Gastroesophageal sphincter (tissue), 4 donors: ENCODE measurements at regions not wholly inside any gene's neighbourhood (a gene's known extent, or its start where the extent isn't known, plus 50 kb on each side); places are given as distances from the start of the nearest gene placed in this dataset.

ENCODE experiments used
- ATAC-seq: fragments of 150-250 bp; one replicate; pipeline ENCODE4 v1.9.1; 2016; ENCODE audit warnings: mild to moderate bottlenecking, moderate library complexity
- H3K27ac ChIP-seq, 4 donors: fragments of 200-600 bp; sonication (generic) in 3 of 4; 1 replicate in 3 of 4; 2 replicates in 1 of 4; pipeline ENCODE4 v1.5.1; 2016 to 2019
- H3K27me3 ChIP-seq: fragments of 200-600 bp; sonication (generic); one replicate; pipeline ENCODE4 v1.5.1; 2019
- H3K36me3 ChIP-seq, 2 donors: fragments of 200-600 bp; sonication (generic); one replicate each; pipeline ENCODE4 v1.5.1; 2019; ENCODE audit warnings: control low read depth in 1 of 2
- H3K4me1 ChIP-seq, 3 donors: fragments of 200-600 bp; sonication (generic); 1 replicate in 2 of 3; 2 replicates in 1 of 3; pipeline ENCODE4 v1.5.1; 2016 to 2019; ENCODE audit warnings: control low read depth in 2 of 3
- H3K4me3 ChIP-seq, 2 donors: fragments of 200-600 bp; sonication (generic); one replicate each; pipeline ENCODE4 v1.5.1; 2019; ENCODE audit warnings: mild to moderate bottlenecking in 1 of 2, moderate library complexity in 1 of 2
- H3K9me3 ChIP-seq, 3 donors: fragments of 200-600 bp; sonication (generic); one replicate each; pipeline ENCODE4 v1.5.1; 2017 to 2019; ENCODE audit warnings: control low read depth in 2 of 3
- CTCF ChIP-seq, 4 experiments: fragments of 200-600 bp in 2 of 4; fragments of 450-650 bp in 2 of 4; sonication (generic) in 1 of 4; IDR thresholded peaks; one replicate each; pipeline ENCODE4 v1.5.1; 2017 to 2019; ENCODE audit warnings: antibody characterized with exemption in 4 of 4, mild to moderate bottlenecking in 2 of 4, moderate library complexity in 2 of 4
- EP300 ChIP-seq: sonication (generic); formaldehyde crosslinking; IDR thresholded peaks from one replicate; pipeline ENCODE4 v1.6.1; 2017; ENCODE audit warnings: antibody characterized with exemption, mild to moderate bottlenecking
- POLR2A ChIP-seq, 2 donors: fragments of 450-650 bp; IDR thresholded peaks; one replicate each; pipeline ENCODE4 v1.6.1; 2017; ENCODE audit warnings: antibody characterized with exemption in 2 of 2, mild to moderate bottlenecking in 2 of 2, moderate library complexity in 1 of 2
- POLR2AphosphoS5 ChIP-seq: sonication (generic); formaldehyde crosslinking; IDR thresholded peaks from one replicate; pipeline ENCODE4 v1.6.1; 2017; ENCODE audit warnings: antibody characterized with exemption
- WGBS, 2 donors: methylation state at CpG; one replicate each; pipeline ENCODE4 v1.1.5; 2018; ENCODE audit warnings: low coverage in 1 of 2; 5-methylcytosine and 5-hydroxymethylcytosine counted together

- no peak overlapping the region for H3K4me3 ChIP-seq
- H3K4me1 ChIP-seq = no peaks in the 10 kb centered on the region
- H3K27me3 ChIP-seq = no peaks in the 10 kb centered on the region
- no peak overlapping the region for H3K27ac ChIP-seq
- ATAC-seq = no peak
- H3K36me3 ChIP-seq = no peaks in the 10 kb centered on the region
- 95 to 96% methylated on average over 4 to 5 of the region's 5 CpGs for WGBS, 2 donors
- no peaks in the 10 kb centered on the region for H3K9me3 ChIP-seq
- TF ChIP-seq EP300 (no peak), POLR2AphosphoS5 (no peak), POLR2A (IDR thresholded peaks at IDR 0.05) (no peak), CTCF (IDR thresholded peaks at IDR 0.05) (no peak)
Observed at GRCh38 chr1:221633841-221634409, 108.0 kb downstream of the DUSP10 start.

GRCh38 chr1:221634606-221635005, 107.3 kb downstream of the DUSP10 start:
- Histone ChIP-seq H3K4me1 (no peaks in the 10 kb centered on the region), H3K4me3 (no peak overlapping the region), H3K27me3 (no peaks in the 10 kb centered on the region), H3K9me3 (no peaks in the 10 kb centered on the region), H3K27ac (no peak overlapping the region), H3K36me3 (no peaks in the 10 kb centered on the region)
- ATAC-seq = no peak
- WGBS, 2 donors = 71 to 74% methylated on average over 2 of the region's 2 CpGs
- TF ChIP-seq CTCF (IDR thresholded peaks at IDR 0.05) (no peak), POLR2A (IDR thresholded peaks at IDR 0.05) (no peak), POLR2AphosphoS5 (no peak), EP300 (no peak)

- Histone ChIP-seq H3K4me3 (no peak overlapping the region), H3K27me3 (no peaks in the 10 kb centered on the region), H3K36me3 (no peaks in the 10 kb centered on the region), H3K4me1 (no peaks in the 10 kb centered on the region), H3K27ac (no peak overlapping the region), H3K9me3 (no peaks in the 10 kb centered on the region)
- WGBS, 2 donors = 85 to 100% methylated on average over 1 to 2 of the region's 2 CpGs
- no peak for TF ChIP-seq POLR2AphosphoS5
- TF ChIP-seq CTCF (IDR thresholded peaks at IDR 0.05) = no peak
- no peak for TF ChIP-seq EP300
- TF ChIP-seq POLR2A (IDR thresholded peaks at IDR 0.05) = no peak
- ATAC-seq = no peak
Observed at GRCh38 chr1:221635305-221635704, 106.6 kb downstream of the DUSP10 start.

GRCh38 chr1:221636096-221636495, 105.8 kb downstream of the DUSP10 start:
- no peak for TF ChIP-seq EP300
- TF ChIP-seq POLR2AphosphoS5 = no peak
- no peak for TF ChIP-seq POLR2A (IDR thresholded peaks at IDR 0.05)
- no peak for TF ChIP-seq CTCF (IDR thresholded peaks at IDR 0.05)
- Histone ChIP-seq H3K27me3 (no peaks in the 10 kb centered on the region), H3K27ac (no peak overlapping the region), H3K4me3 (no peak overlapping the region), H3K9me3 (no peaks in the 10 kb centered on the region), H3K4me1 (no peaks in the 10 kb centered on the region), H3K36me3 (no peaks in the 10 kb centered on the region)
- 66 to 96% methylated on average over 3 of the region's 3 CpGs for WGBS, 2 donors
- ATAC-seq = no peak

- WGBS, 2 donors = 83 to 92% methylated on average over 2 of the region's 3 CpGs
- Histone ChIP-seq H3K27me3 (no peaks in the 10 kb centered on the region), H3K4me1 (no peaks in the 10 kb centered on the region), H3K36me3 (no peaks in the 10 kb centered on the region), H3K27ac (no peak overlapping the region), H3K4me3 (no peak overlapping the region), H3K9me3 (no peaks in the 10 kb centered on the region)
- TF ChIP-seq POLR2AphosphoS5 = no peak
- TF ChIP-seq POLR2A (IDR thresholded peaks at IDR 0.05) = no peak
- no peak for TF ChIP-seq CTCF (IDR thresholded peaks at IDR 0.05)
- no peak for TF ChIP-seq EP300
- ATAC-seq = no peak
Observed at GRCh38 chr1:221636967-221637366, 104.9 kb downstream of the DUSP10 start.
